Vagina (tissue), 2 donors: ENCODE measurements at regions not wholly inside any gene's neighbourhood (a gene's known extent, or its start where the extent isn't known, plus 50 kb on each side); places are given as distances from the start of the nearest gene placed in this dataset.

Source experiments
- CTCF ChIP-seq, 3 experiments: fragments of 450-650 bp in 2 of 3; fragments of 200-600 bp in 1 of 3; sonication (generic) in 1 of 3; IDR thresholded peaks; one replicate each; pipeline ENCODE4 v1.5.1; 2017 to 2019; ENCODE audit warnings: antibody characterized with exemption in 3 of 3, mild to moderate bottlenecking in 2 of 3, moderate library complexity in 2 of 3
- POLR2AphosphoS5 ChIP-seq, 2 donors: sonication (generic); formaldehyde crosslinking; IDR thresholded peaks; one replicate each; pipeline ENCODE4 v1.9.0; 2017; ENCODE audit warnings: antibody characterized with exemption in 2 of 2, mild to moderate bottlenecking in 2 of 2, low read depth in 1 of 2; ENCODE audit not compliant: insufficient read depth in 1 of 2

GRCh38 chr1:101697072-101697471, 299.7 kb downstream of the OLFM3 start:
- no peak for TF ChIP-seq CTCF (IDR thresholded peaks at IDR 0.05)
- TF ChIP-seq POLR2AphosphoS5 (IDR thresholded peaks at IDR 0.05; ENCODE audit: insufficient read depth in 1 of 2, low read depth in 1 of 2), result no peak
